GM19043 (cell line): ENCODE measurements at regions not wholly inside any gene's neighbourhood (a gene's known extent, or its start where the extent isn't known, plus 50 kb on each side); places are given as distances from the start of the nearest gene placed in this dataset.

Experiments
- ATAC-seq: cut with Tn5 transposase; IDR thresholded peaks from one replicate; pipeline ENCODE4 v1.9.1; 2021; ENCODE audit warnings: low read depth; ENCODE audit not compliant: unreplicated experiment

DNA sequence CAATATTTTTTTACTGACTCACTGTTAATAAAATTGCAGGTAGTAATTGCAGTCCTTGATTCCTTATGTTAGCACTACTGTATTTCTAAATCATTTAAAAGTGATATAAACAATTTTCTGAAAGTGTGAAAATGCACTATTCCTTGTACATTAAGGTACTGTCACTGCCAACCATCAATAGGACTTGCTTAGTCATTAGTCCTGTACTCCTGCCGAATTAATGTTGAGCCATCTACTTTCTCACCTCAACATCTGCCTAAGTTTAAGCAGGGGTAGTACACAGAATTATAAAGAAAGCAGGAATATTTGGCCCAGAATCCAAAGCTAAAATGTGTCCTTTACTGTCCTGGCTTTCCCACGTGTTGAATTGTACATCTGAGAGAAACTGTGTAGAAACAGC lies 87.0 kb upstream of the TRPC3 start:
- ATAC-seq: no peak

DNA sequence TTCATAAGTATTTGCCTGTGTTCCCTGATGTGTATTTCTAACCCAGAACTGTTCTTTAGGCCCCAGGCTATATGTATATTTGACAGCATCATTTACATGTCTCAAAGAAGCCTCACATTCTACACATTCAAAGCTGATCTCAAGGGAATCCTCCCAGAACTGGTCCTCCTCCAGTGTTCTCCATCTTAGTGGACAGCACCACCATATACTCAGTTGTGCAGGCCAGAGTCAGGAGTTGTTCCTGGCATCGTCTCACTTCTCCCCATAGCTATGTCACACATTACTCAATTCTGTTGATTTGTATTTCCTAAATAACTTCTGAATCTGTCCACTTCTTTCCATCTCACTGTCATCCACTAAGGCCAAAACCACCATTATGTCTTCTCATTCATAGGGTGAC lies 82.8 kb upstream of the TRPC3 start:
- ATAC-seq: no peak

- ATAC-seq: no peak
Observed at GRCh38 chr4:122027203-122027602, 75.3 kb upstream of the TRPC3 start.

GRCh38 chr4:122017296-122017695 lies 65.4 kb upstream of the TRPC3 start:
- ATAC-seq: no peak

DNA sequence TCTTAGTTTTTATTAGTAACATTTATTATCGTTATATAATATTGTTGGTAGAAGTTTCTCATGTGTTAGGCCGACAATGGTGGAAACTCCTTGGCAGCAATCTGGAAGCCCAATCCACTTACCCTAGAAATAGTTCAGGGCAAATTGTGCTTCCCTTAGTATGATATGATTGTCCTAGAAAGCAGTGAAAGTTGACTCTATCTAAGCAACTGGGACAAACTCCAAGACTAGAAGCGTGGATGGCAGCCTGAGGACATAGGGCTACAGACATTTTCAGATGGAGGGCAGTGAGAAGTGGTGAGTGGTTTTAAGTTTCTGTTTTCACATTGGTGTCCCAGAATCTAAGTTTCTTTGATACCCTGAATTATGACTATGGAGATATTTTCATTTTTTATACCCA lies 63.3 kb upstream of the TRPC3 start:
- no peak for ATAC-seq

- ATAC-seq: no peak
Observed at GRCh38 chr4:122012735-122013134, 60.9 kb upstream of the TRPC3 start.

- no peak for ATAC-seq
Observed at GRCh38 chr4:122010610-122011009, 58.8 kb upstream of the TRPC3 start.

DNA sequence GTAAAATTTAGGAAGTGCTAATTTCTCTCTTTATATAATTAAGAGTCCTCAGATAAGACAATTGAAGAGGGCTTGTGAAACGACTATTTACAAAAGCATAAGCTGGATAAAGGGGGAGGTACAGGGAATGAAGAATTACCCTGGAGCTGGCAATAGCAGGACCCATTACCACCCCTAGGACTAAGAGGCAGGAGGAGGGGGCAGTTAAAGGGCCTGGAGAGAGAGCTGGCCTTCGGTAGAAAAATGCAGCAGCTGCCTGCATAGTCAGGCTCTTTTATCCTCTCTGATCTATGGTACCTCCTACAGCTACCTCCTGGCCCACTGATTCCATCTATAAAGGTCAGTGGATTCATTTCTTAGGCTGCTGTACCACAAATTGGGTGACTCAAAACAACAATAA lies 57.7 kb upstream of the TRPC3 start:
- ATAC-seq: no peak

DNA sequence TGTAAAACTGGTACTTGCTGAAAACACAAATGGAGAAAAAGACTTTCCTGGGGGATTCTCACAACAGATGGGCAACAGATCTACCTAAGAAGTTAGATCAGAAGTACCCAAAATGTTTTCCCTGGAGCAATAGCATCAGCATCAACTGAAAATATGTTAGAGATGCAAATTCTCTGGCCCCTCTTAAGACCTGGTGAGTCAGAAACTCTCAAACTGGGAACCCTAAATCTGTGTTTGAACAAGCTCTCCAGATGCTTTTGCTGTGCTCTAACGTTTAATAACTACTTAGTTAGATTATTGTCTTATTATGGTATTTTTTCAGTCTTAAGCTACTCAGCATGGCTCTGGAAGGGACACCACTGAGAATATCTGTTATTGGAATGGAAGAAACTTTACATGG lies 55.2 kb upstream of the TRPC3 start:
- no peak for ATAC-seq

- no peak for ATAC-seq
Observed at GRCh38 chr4:122005064-122005755, 53.4 kb upstream of the TRPC3 start.

DNA sequence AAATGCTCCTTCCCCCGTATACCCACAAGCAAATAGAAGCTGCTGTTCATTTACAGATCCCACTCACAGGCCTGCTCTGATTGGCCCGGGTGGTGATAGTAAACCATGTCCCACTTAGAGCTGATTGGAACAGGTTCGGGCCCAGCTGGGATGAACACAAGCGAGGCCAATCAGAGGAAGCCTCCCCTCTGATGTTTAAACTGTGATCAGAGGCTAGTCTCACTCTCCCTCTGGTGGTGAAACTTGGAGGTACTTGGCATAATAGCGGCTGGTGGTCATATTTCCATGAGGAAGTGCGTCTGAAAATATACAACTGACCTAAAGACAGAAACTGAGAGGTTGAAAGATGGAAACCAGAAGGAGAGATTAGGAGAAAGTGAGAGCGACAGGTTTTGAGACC lies 51.5 kb upstream of the TRPC3 start:
- peak; percentile 82 for ATAC-seq
